Stimulated activated CD4-positive, alpha-beta T cell treated with anti-CD3 and anti-CD28 coated beads, Interleukin-4, amount 100 ng/mL, for 24 hours (primary cell): ENCODE measurements at regions not wholly inside any gene's neighbourhood (a gene's known extent, or its start where the extent isn't known, plus 50 kb on each side); places are given as distances from the start of the nearest gene placed in this dataset.

Experiments used
- DNase-seq: peaks from one replicate; pipeline ENCODE4 v3.0.0-alpha.2; 2020

GRCh38 chr3:182738583-182739411 lies 54.5 kb upstream of the ATP11B start:
- DNase-seq = no peak

- no peak for DNase-seq
These were observed 53.7 kb upstream of the ATP11B start for GRCh38 chr3:182739619-182740018.

GRCh38 chr3:182740710-182741109 lies 52.6 kb upstream of the ATP11B start:
- DNase-seq = no peak

GRCh38 chr3:182741214-182741613 lies 52.1 kb upstream of the ATP11B start:
- DNase-seq = no peak
